Superior temporal gyrus (tissue), 1 donor: ENCODE measurements at regions not wholly inside any gene's neighbourhood (a gene's known extent, or its start where the extent isn't known, plus 50 kb on each side); places are given as distances from the start of the nearest gene placed in this dataset.
"Not testable (repeated sequence)": the region's sequence is repeated elsewhere in the genome, so short reads cannot be mapped to it uniquely, and the experiment has no call there.

Source experiments
- DNase-seq: peaks from one replicate; pipeline ENCODE4 v3.0.0-alpha.2; 2016; ENCODE audit errors: extremely low spot score

- no peak for DNase-seq
Measured at GRCh38 chr14:37842106-37842505, 246.7 kb downstream of the TTC6 start.

- DNase-seq: no peak
Measured at GRCh38 chr14:37843954-37844607, 248.7 kb downstream of the TTC6 start.

DNA sequence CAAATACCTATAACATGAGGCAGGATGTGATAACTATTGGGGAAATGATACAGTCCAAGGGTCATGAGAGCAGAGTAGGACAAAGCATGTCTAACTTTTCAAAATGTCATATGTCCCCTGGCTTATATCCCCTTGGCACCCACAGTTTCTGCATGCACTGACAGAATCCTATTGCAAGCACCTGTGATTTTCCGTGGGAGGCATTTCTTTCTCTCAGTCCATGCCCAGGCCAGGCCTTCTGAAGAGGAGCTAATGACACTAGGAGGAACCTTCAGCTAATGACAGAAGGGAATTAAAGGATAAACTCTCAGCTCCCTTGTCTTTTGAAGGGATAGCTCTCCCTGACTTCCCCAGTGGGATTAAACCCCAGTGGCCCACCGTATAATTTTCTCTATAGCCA is 249.2 kb downstream of the TTC6 start:
- no peak for DNase-seq

DNA sequence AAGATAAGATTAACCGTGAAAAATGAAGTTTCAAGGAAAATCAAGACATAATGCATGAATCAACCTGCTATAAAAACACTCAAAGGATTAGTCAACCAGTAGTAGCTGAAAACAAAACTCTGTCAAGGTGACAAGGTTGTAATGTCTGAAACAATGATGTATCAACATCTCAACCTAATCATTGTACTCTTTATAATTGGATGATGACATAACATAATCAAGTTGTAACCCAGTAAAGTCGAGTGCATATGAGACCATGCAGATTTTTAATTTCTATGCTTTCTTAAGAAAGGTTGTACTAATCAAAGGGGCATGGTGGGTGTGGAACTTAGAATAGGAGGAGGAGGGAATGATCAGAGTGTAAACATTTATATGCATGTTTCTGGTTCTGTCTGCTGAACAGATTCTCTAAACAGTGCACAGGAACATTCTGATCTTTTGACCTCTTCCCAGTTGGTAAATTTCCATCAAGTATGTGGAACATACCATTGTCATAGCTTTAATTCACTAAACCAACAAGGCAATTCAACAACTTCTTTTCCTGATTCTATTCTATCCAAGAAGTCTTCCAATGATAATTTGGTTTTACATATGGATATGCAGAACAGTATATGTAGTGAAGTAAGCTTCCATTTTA is 253.7 kb downstream of the TTC6 start:
- DNase-seq: no peak

DNA sequence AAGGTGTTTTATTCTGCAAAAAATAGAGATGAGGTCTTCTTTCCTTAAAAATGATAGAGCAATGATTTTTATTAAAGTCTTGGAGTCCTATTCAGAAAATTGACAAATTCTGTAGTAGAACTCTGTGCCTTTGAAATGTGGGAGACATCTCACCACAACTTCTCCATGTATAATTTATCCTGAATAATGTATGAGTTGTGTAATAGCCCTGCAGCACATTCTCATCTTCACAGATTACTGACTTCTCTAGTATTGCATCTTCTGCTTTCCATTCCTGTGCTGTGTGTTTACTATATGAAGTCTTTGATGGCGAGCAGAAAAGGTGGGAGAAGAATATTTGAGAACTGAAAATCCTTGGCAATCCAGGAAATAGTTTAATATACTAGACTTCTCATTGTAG is 255.6 kb downstream of the TTC6 start:
- DNase-seq: no peak

GRCh38 chr14:37855871-37856270 is 260.4 kb downstream of the TTC6 start:
- no peak for DNase-seq

- DNase-seq: no peak
Measured at GRCh38 chr14:37857774-37858266, 262.4 kb downstream of the TTC6 start.

DNA sequence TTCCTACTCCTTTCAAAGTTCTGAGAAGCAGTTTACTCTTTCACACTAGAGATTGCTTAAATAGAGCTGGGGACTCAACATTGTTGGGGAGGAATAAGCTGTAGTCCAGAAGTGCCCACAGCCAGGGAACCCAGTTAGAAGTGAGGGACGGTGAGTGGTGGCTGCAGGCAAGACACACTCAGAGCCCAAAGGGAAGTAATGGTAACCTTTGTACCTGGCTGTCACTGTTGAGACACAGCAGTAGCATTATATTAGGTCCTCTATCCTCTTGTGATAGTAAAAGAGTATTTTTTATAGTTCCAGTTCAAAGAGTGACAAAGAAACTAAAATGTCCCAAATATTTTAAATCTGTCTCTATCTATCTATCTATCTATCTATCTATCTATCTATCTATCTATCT is 263.3 kb downstream of the TTC6 start:
- DNase-seq: no peak

DNA sequence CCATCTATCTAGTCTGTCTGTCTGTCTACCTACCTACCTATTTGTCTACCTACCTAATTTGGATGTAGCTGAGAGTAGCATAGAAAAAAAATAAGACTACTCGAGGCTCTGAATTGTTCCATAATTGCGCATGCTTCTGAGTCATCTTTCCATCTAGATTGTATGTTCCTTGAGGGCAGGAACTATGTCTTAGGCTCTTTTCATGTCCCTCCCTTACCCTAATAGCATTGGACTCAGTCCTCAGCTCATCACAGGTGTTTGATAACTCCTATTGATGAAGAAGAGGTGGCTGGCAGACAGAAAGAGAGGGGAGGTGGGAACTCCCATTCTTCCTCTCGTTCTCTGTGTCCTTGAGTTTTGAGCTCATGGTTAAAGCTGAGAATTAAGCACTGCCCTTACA is 263.7 kb downstream of the TTC6 start:
- no peak for DNase-seq

GRCh38 chr14:37862263-37862662 is 266.8 kb downstream of the TTC6 start:
- no peak for DNase-seq

GRCh38 chr14:37864128-37864527 is 268.7 kb downstream of the TTC6 start:
- DNase-seq: no peak

DNA sequence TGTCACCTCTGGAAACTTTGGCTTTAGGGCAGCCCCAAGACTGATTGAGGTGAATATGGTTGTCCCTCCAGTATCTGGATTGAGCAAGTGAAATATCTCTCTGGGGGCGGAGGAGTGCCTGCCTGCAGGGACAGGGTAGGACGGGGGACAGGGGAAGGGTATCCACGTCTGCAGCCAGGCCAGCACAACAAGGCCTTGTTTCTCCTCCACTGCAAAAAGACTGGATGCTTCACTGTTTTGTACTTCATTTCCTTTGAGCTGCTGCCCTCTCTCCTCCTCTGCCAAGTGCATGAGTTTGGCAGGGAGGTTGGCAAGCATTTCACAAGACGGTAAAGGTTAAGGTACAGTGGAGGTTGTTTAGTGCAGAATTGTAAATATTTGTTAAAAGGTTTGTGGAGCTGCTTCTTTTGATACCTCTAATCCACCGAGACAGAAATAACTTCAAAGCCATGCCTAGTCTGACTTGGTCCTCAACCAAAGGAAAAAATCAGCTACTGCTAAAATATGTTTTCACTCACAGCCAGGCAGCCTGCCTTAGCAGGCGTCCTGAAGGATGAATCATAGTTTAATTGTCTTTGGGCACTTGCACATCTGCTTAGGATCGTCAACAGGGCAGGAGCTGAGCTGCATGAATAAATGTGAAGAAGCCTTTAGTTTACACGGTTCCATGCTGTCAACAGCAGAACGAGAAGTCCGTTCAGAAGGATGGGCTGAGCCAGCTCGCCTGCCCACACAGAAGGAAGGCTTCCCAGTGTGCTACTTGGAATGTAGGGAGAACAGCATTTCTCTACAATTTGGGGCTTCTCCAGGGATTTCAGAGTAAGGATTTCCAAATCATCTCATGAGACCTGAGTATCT is 269.7 kb downstream of the TTC6 start:
- peak; percentile 71 for DNase-seq

GRCh38 chr14:37865719-37866549 is 270.5 kb downstream of the TTC6 start:
- no peak for DNase-seq

DNA sequence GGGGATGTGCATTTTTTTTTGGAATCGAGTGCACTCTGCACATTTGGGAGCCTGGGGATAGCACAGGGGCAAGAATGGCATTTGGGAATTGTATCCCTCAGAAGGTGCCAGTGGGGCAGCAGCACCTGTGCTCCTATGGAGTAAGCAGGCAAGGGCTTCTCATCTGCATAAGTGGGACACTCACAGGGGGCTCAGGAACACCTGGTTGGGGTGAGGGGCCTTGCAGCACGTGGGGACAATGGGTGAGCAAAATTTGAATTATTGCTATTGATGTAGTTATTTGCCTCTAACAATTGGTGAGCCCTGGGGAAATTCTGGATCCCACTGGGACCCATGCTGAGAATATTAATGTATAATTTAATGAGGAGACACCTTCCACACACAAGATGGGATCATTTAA is 274.2 kb downstream of the TTC6 start:
- DNase-seq: no peak

GRCh38 chr14:37870170-37870569 is 274.7 kb downstream of the TTC6 start:
- no peak for DNase-seq

GRCh38 chr14:37870632-37871346 is 275.4 kb downstream of the TTC6 start:
- no peak for DNase-seq

GRCh38 chr14:37874065-37874428 is 278.6 kb downstream of the TTC6 start:
- DNase-seq: not testable (repeated sequence)

DNA sequence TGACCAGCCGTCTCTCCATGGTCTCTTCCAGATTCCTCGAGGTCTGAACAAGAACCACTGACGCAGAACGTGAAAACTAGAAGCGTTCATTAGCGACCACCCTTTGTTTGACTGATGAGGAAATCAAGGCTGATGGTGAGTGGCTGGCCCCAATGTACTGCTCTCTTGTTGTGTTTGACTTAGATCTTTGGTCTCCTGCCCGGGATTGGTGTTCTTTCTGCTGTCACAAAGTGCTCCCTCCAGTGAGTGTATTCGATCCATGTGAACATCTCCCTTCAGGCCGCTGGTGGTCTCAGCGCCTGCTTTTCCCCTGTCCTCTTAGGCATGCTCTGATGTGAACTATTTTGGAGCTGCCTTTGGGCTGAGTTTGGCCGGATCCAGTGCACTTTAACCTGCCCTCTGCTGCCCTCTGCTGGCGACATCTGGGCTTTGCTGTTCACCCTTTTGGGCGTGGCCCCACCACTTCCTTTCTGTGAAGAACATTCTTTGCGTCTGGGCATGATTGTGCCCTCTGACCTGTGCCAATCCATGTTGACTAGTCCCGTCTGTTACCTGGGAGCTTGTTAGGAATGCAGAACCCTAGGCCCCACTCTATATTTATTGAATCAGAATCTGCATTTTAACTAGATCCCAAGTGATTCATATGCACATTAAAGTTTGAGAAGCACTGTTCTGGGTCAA is 279.1 kb downstream of the TTC6 start:
- peak; percentile 73 for DNase-seq

- DNase-seq: no peak
Measured at GRCh38 chr14:37888234-37888633, 292.8 kb downstream of the TTC6 start.

- DNase-seq: no peak
Measured at GRCh38 chr14:37889087-37889486, 293.7 kb downstream of the TTC6 start.

DNA sequence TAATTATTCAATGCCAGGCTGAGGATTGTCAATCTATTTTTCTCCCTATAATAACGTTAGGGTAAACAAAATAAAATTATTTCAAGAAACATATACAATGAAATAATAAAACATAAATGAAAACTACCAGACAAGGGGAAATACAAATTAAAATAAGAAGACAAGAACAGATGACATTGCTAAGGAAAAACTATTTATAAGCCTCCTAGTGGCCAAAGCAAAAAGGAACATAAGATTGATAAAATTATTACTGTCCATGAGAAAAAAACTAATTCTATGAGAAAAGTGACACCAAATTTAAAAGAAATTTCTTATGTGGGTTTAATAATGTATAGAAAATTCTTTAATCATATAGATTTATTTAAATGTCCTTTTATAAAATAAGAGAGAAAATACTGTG is 294.7 kb downstream of the TTC6 start:
- DNase-seq: no peak
